Neural progenitor cell (in vitro differentiated cells): ENCODE measurements at regions not wholly inside any gene's neighbourhood (a gene's known extent, or its start where the extent isn't known, plus 50 kb on each side); places are given as distances from the start of the nearest gene placed in this dataset.

Experiments
- DNase-seq: peaks from one replicate; pipeline ENCODE4 v3.0.0-alpha.2; 2016; ENCODE audit warnings: low spot score
- H2AFZ ChIP-seq: fragments of 200-600 bp; sonication (generic); replicated peaks from 2 replicates; pipeline ENCODE4 v1.6.1; 2016; ENCODE audit warnings: antibody characterized with exemption
- H3F3A ChIP-seq: fragments of 200-600 bp; sonication (generic); 2 replicates; pipeline ENCODE4 v1.6.1; 2016; ENCODE audit warnings: antibody characterized with exemption, low read depth
- H3K27ac ChIP-seq: fragments of 200-600 bp; sonication (generic); 2 replicates; pipeline ENCODE4 v1.5.1; 2016; ENCODE audit warnings: mild to moderate bottlenecking
- H3K27me3 ChIP-seq: fragments of 200-600 bp; sonication (generic); 2 replicates; pipeline ENCODE4 v1.6.1; 2016; ENCODE audit warnings: mild to moderate bottlenecking, moderate library complexity
- H3K36me3 ChIP-seq: fragments of 200-600 bp; sonication (generic); 2 replicates; pipeline ENCODE4 v1.5.1; 2016
- H3K4me1 ChIP-seq: fragments of 200-600 bp; sonication (generic); 2 replicates; pipeline ENCODE4 v1.6.1; 2016; ENCODE audit warnings: mixed run types
- H3K4me2 ChIP-seq: fragments of 200-600 bp; sonication (generic); 2 replicates; pipeline ENCODE4 v1.6.1; 2016
- H3K4me3 ChIP-seq: fragments of 200-600 bp; sonication (generic); 2 replicates; pipeline ENCODE4 v1.5.1; 2016
- H3K79me2 ChIP-seq: fragments of 200-600 bp; sonication (generic); 2 replicates; pipeline ENCODE4 v1.6.1; 2016; ENCODE audit warnings: low read depth
- H3K9ac ChIP-seq: fragments of 200-600 bp; sonication (generic); 2 replicates; pipeline ENCODE4 v1.6.1; 2016
- H3K9me3 ChIP-seq: fragments of 200-600 bp; sonication (generic); 2 replicates; pipeline ENCODE4 v1.5.1; 2016; ENCODE audit warnings: low read depth
- H4K20me1 ChIP-seq: fragments of 200-600 bp; sonication (generic); 2 replicates; pipeline ENCODE4 v1.6.1; 2016; ENCODE audit warnings: low read depth
- H3K27ac Mint-ChIP-seq: 3 replicates; pipeline ENCODE4 v1.8.0; 2021; ENCODE audit warnings: mixed read lengths
- H3K27me3 Mint-ChIP-seq: 2 replicates; pipeline ENCODE4 v1.8.0; 2022; ENCODE audit warnings: low read depth, mild to moderate bottlenecking, inconsistent platforms, moderate library complexity, mixed read lengths; ENCODE audit not compliant: insufficient read depth
- H3K36me3 Mint-ChIP-seq: 3 replicates; pipeline ENCODE4 v1.8.0; 2021; ENCODE audit warnings: mixed read lengths
- H3K4me1 Mint-ChIP-seq: 3 replicates; pipeline ENCODE4 v1.8.0; 2021; ENCODE audit warnings: mixed read lengths
- H3K4me3 Mint-ChIP-seq: 3 replicates; pipeline ENCODE4 v1.8.0; 2021; ENCODE audit warnings: mild to moderate bottlenecking, moderate library complexity, mixed read lengths
- H3K9me3 Mint-ChIP-seq: 3 replicates; pipeline ENCODE4 v1.8.0; 2020; ENCODE audit warnings: mixed read lengths
- CTCF ChIP-seq: fragments of 200-600 bp; sonication (generic); IDR thresholded peaks from 2 replicates; pipeline ENCODE4 v1.5.1; 2017; ENCODE audit warnings: antibody characterized with exemption, mild to moderate bottlenecking
- EZH2 ChIP-seq: fragments of 200-600 bp; sonication (generic); IDR thresholded peaks from 2 replicates; pipeline ENCODE4 v1.6.1; 2017; ENCODE audit warnings: antibody characterized with exemption, mild to moderate bottlenecking, moderate library complexity
- EZH2phosphoT487 ChIP-seq: fragments of 200-600 bp; sonication (generic); IDR thresholded peaks from 2 replicates; pipeline ENCODE4 v1.6.1; 2017; ENCODE audit warnings: antibody characterized with exemption

GRCh38 chr15:31471731-31472430 is 145.2 kb downstream of the KLF13 start:
- Histone ChIP-seq H2AFZ (no peak overlapping the region), H3K36me3 (no peaks in the 10 kb centered on the region), H3K27me3 (no peaks in the 10 kb centered on the region), H4K20me1 (no peaks in the 10 kb centered on the region), H3K4me2 (no peak overlapping the region), H3K79me2 (no peaks in the 10 kb centered on the region), H3K9me3 (no peaks in the 10 kb centered on the region), H3K4me1 (peaks cover 8% of the 10 kb centered on the region), H3F3A (no peaks in the 10 kb centered on the region), H3K4me3 (no peak overlapping the region), H3K27ac (no peak overlapping the region), H3K9ac (no peak overlapping the region)
- no peaks in the 10 kb centered on the region for H3K9me3 Mint-ChIP-seq
- no peaks in the 10 kb centered on the region for H3K36me3 Mint-ChIP-seq
- no peak overlapping the region for H3K4me3 Mint-ChIP-seq
- no peak for DNase-seq
- H3K27ac Mint-ChIP-seq: no peak overlapping the region
- H3K27me3 Mint-ChIP-seq: peaks cover 6% of the 10 kb centered on the region
- peaks cover 15% of the 10 kb centered on the region for H3K4me1 Mint-ChIP-seq
- TF ChIP-seq EZH2: no peak
- no peak for TF ChIP-seq EZH2phosphoT487
- no peak for TF ChIP-seq CTCF

- Histone ChIP-seq H3K9me3 (no peaks in the 10 kb centered on the region), H3K27me3 (no peaks in the 10 kb centered on the region), H3K79me2 (no peaks in the 10 kb centered on the region), H3K4me2 (no peak overlapping the region), H2AFZ (no peak overlapping the region), H3K4me3 (no peak overlapping the region), H3F3A (no peaks in the 10 kb centered on the region), H3K4me1 (peaks cover 8% of the 10 kb centered on the region), H3K27ac (no peak overlapping the region), H4K20me1 (no peaks in the 10 kb centered on the region), H3K36me3 (no peaks in the 10 kb centered on the region), H3K9ac (no peak overlapping the region)
- Mint-ChIP-seq H3K4me1 (peaks cover 15% of the 10 kb centered on the region), H3K4me3 (no peak overlapping the region), H3K36me3 (no peaks in the 10 kb centered on the region), H3K9me3 (no peaks in the 10 kb centered on the region), H3K27ac (no peak overlapping the region), H3K27me3 (peaks cover 5% of the 10 kb centered on the region)
- TF ChIP-seq EZH2 (no peak), EZH2phosphoT487 (no peak), CTCF (no peak)
- DNase-seq: no peak
Measured at GRCh38 chr15:31472636-31473384, 146.2 kb downstream of the KLF13 start.

GRCh38 chr15:31473385-31474058 is 146.9 kb downstream of the KLF13 start:
- no peaks in the 10 kb centered on the region for H3K36me3 Mint-ChIP-seq
- Histone ChIP-seq H3K4me2 (no peak overlapping the region), H3K9ac (no peak overlapping the region), H3K4me3 (no peak overlapping the region), H3F3A (no peaks in the 10 kb centered on the region), H3K9me3 (no peaks in the 10 kb centered on the region), H2AFZ (no peak overlapping the region), H3K27ac (no peak overlapping the region), H3K79me2 (no peaks in the 10 kb centered on the region), H3K36me3 (no peaks in the 10 kb centered on the region), H3K4me1 (peaks cover 8% of the 10 kb centered on the region), H4K20me1 (no peaks in the 10 kb centered on the region), H3K27me3 (no peaks in the 10 kb centered on the region)
- H3K4me1 Mint-ChIP-seq: peaks cover 15% of the 10 kb centered on the region
- DNase-seq: no peak
- no peak overlapping the region for H3K4me3 Mint-ChIP-seq
- peaks cover 5% of the 10 kb centered on the region for H3K27me3 Mint-ChIP-seq
- TF ChIP-seq EZH2 (no peak), CTCF (no peak), EZH2phosphoT487 (no peak)
- no peak overlapping the region for H3K27ac Mint-ChIP-seq
- no peaks in the 10 kb centered on the region for H3K9me3 Mint-ChIP-seq
